Stimulated activated naive CD8-positive, alpha-beta T cell treated with anti-CD3 and anti-CD28 coated beads, Interleukin-15, Interleukin-2, amounts not matched to agents 100 ng/mL and 50 ng/mL, for 24 hours (primary cell): ENCODE measurements at regions not wholly inside any gene's neighbourhood (a gene's known extent, or its start where the extent isn't known, plus 50 kb on each side); places are given as distances from the start of the nearest gene placed in this dataset.
"Not testable (repeated sequence)": the region's sequence is repeated elsewhere in the genome, so short reads cannot be mapped to it uniquely, and the experiment has no call there.

Source experiments
- H3K27ac Mint-ChIP-seq: one replicate; pipeline ENCODE4 v1.8.0; 2021; ENCODE audit warnings: mild to moderate bottlenecking, mixed read lengths
- H3K27me3 Mint-ChIP-seq: one replicate; pipeline ENCODE4 v1.8.0; 2021; ENCODE audit warnings: mixed read lengths
- H3K36me3 Mint-ChIP-seq: one replicate; pipeline ENCODE4 v1.8.0; 2021; ENCODE audit warnings: low read depth, mixed read lengths
- H3K4me1 Mint-ChIP-seq: one replicate; pipeline ENCODE4 v1.8.0; 2021; ENCODE audit warnings: low read depth, mixed read lengths
- H3K4me3 Mint-ChIP-seq: one replicate; pipeline ENCODE4 v1.8.0; 2021; ENCODE audit warnings: mild to moderate bottlenecking, mixed read lengths
- H3K9me3 Mint-ChIP-seq: one replicate; pipeline ENCODE4 v1.8.0; 2021; ENCODE audit warnings: mixed read lengths

GRCh38 chr10:93221521-93221920 is 147.8 kb downstream of the CYP26A1 start:
- Mint-ChIP-seq H3K4me1 (no peaks in the 10 kb centered on the region), H3K36me3 (no peaks in the 10 kb centered on the region), H3K27ac (no peak overlapping the region), H3K4me3 (no peak overlapping the region), H3K27me3 (no peaks in the 10 kb centered on the region), H3K9me3 (no peaks in the 10 kb centered on the region)

GRCh38 chr10:93222211-93222754 is 148.6 kb downstream of the CYP26A1 start:
- Mint-ChIP-seq H3K4me3 (no peak overlapping the region), H3K36me3 (no peaks in the 10 kb centered on the region), H3K27ac (no peak overlapping the region), H3K9me3 (no peaks in the 10 kb centered on the region), H3K4me1 (no peaks in the 10 kb centered on the region), H3K27me3 (no peaks in the 10 kb centered on the region)

GRCh38 chr10:93222876-93223275 is 149.2 kb downstream of the CYP26A1 start:
- Mint-ChIP-seq H3K27ac (no peak overlapping the region), H3K9me3 (no peaks in the 10 kb centered on the region), H3K4me3 (no peak overlapping the region), H3K36me3 (no peaks in the 10 kb centered on the region), H3K4me1 (no peaks in the 10 kb centered on the region), H3K27me3 (no peaks in the 10 kb centered on the region)

GRCh38 chr10:93223336-93223735 is 149.6 kb downstream of the CYP26A1 start:
- H3K9me3 Mint-ChIP-seq: no peaks in the 10 kb centered on the region
- no peaks in the 10 kb centered on the region for H3K27me3 Mint-ChIP-seq
- H3K27ac Mint-ChIP-seq: no peak overlapping the region
- H3K4me3 Mint-ChIP-seq: no peak overlapping the region
- H3K4me1 Mint-ChIP-seq: no peaks in the 10 kb centered on the region
- no peaks in the 10 kb centered on the region for H3K36me3 Mint-ChIP-seq

DNA sequence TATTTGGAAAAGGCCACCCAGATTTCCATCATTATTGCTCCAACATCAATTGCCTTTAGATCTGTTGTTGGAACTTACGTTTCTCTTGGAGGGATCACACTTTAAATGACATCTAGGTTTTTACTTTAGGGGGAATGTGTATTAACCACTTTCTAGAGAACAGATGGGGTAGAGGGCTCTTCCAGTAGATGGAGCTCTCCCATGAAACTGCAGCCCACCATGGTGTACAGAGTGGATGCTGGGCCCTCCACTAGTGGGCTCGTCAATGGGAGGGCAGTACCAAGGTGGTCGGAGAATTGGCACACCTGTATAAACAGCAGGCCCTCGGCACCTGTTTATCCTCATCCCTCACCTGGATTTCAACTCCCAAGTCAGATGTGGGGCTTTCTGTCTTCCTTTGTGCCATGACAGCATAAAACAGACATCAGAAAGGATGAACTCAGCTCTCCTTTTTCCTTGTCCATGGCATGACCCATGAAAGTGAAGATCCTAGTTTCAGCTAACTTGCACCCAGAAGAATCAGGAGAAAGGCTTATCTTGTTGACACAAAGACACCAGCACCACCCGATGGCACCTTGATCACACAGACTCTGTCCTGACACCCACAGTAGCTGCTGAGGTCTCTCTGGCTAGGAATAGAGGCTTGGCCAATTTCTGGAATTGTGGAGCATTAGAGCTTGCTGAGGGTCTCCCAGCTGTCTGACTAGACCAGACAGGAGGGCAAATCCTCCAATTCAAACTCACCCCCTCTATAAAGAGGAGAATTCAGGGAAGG is 150.5 kb downstream of the CYP26A1 start:
- Mint-ChIP-seq H3K36me3 (no peaks in the 10 kb centered on the region), H3K27ac (no peak overlapping the region), H3K4me3 (no peak overlapping the region), H3K4me1 (no peaks in the 10 kb centered on the region), H3K27me3 (peaks cover 3% of the 10 kb centered on the region), H3K9me3 (no peaks in the 10 kb centered on the region)

DNA sequence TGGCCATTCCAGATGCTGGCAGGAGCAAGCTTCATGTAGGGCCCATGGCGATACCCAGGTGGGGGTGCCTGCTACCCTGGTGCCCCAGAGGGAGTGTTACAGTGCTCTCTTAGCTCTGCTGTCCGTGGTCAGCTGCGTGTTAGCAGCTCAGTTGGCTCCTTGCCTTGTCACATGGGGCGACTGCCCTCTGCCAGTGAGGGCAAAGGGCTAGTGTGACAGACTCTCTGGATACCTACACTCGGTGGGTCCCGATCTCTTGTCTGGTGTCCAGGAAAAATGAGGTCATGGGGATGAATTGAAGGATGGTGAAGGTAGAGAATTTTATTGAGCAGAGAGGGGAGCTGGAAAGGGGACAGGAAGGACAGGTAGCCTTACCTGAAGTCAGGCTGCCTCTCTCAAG is 152.2 kb downstream of the CYP26A1 start:
- Mint-ChIP-seq H3K9me3 (no peaks in the 10 kb centered on the region), H3K27me3 (peaks cover 4% of the 10 kb centered on the region), H3K4me3 (no peak overlapping the region), H3K27ac (no peak overlapping the region), H3K4me1 (no peaks in the 10 kb centered on the region), H3K36me3 (no peaks in the 10 kb centered on the region)

GRCh38 chr10:93226619-93227018 is 152.9 kb downstream of the CYP26A1 start:
- Mint-ChIP-seq H3K4me3 (no peak overlapping the region), H3K27me3 (peaks cover 4% of the 10 kb centered on the region), H3K27ac (no peak overlapping the region), H3K9me3 (no peaks in the 10 kb centered on the region), H3K36me3 (no peaks in the 10 kb centered on the region), H3K4me1 (no peaks in the 10 kb centered on the region)

DNA sequence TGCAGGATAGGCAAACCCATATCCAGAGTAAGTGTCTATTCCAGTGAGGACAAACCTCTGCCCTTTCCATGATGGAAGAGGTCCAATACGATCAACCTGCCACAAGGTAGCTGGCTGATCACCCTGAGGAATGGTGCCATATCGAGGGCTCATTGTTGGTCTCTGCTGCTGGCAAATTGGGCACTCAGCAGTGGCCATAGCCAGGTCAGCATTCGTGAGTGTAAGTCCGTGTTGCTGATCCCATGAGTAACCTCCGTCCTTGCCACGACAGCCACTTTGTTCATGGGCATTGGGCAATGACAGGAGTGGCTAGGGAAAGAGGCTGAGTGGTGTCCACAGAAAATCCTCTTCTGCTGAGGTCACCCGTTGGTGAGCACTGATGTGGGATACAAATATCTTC is 156.9 kb downstream of the CYP26A1 start:
- H3K9me3 Mint-ChIP-seq, H3K27ac Mint-ChIP-seq, H3K36me3 Mint-ChIP-seq, H3K4me1 Mint-ChIP-seq, H3K4me3 Mint-ChIP-seq: not testable (repeated sequence)
- peaks cover 10% of the 10 kb centered on the region for H3K27me3 Mint-ChIP-seq

- H3K27me3 Mint-ChIP-seq: peaks cover 10% of the 10 kb centered on the region
- not testable (repeated sequence) for H3K9me3 Mint-ChIP-seq, H3K4me1 Mint-ChIP-seq, H3K27ac Mint-ChIP-seq, H3K4me3 Mint-ChIP-seq, H3K36me3 Mint-ChIP-seq
Observed at GRCh38 chr10:93232159-93232558, 158.5 kb downstream of the CYP26A1 start.

GRCh38 chr10:93234940-93235339 is 161.2 kb downstream of the CYP26A1 start:
- H3K9me3 Mint-ChIP-seq, H3K4me3 Mint-ChIP-seq, H3K36me3 Mint-ChIP-seq, H3K4me1 Mint-ChIP-seq, H3K27ac Mint-ChIP-seq: not testable (repeated sequence)
- peaks cover 12% of the 10 kb centered on the region for H3K27me3 Mint-ChIP-seq

DNA sequence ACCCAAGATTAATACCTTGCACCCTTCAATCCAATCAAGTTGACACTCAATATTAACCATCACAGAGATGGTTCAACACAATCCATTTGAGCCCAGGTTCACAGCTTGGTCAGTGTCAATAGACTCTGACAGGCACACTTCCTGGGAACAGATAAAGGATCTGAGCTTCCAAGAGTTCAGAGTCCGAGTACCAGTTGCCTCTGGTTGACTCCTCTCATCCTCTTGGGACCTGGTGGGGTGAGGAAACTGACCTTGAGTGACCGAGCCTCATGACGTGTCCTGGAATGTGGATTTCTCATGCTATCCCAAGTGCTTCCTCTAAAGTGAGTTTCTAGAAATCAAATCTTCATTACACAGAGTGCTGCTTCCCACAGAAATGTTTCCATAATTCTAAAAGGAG is 162.0 kb downstream of the CYP26A1 start:
- Mint-ChIP-seq H3K9me3 (no peaks in the 10 kb centered on the region), H3K4me3 (no peak overlapping the region), H3K27ac (no peak overlapping the region), H3K27me3 (peaks cover 12% of the 10 kb centered on the region), H3K36me3 (no peaks in the 10 kb centered on the region), H3K4me1 (no peaks in the 10 kb centered on the region)

DNA sequence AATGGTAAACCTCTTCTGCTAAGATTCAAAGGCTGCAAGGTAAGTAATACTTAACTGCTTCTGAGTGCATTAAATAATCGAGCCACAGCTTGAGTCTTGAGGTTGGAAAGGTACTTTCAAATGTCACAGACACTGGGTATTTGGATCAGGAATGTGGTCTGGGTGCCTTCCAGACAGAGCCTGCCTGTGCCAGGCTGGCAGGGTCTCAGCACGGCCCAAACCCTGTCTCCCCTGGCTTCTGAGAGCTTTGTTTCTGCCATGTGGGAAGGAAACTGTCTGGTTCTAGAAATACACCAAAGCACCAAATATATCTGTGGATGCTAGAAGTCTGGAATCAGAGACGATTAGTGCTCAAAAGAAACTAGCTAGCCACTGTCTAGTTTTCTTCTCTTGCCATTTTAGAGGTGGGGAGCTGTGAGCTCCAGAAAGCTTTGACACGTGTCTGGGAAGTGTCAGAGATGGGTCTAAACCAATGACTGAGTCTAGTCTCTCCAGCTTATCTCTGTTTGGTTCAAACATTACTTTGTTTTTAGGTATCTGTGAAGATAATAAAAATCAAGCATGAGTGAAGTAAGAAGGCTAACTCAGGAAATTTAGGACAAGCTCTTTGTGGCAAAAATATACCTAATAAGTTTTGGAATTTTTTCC is 162.8 kb downstream of the CYP26A1 start:
- no peaks in the 10 kb centered on the region for H3K9me3 Mint-ChIP-seq
- H3K27ac Mint-ChIP-seq: no peak overlapping the region
- no peak overlapping the region for H3K4me3 Mint-ChIP-seq
- H3K27me3 Mint-ChIP-seq: peaks cover 12% of the 10 kb centered on the region
- H3K4me1 Mint-ChIP-seq: no peaks in the 10 kb centered on the region
- H3K36me3 Mint-ChIP-seq: no peaks in the 10 kb centered on the region

- no peaks in the 10 kb centered on the region for H3K36me3 Mint-ChIP-seq
- no peak overlapping the region for H3K4me3 Mint-ChIP-seq
- H3K9me3 Mint-ChIP-seq: no peaks in the 10 kb centered on the region
- no peak overlapping the region for H3K27ac Mint-ChIP-seq
- no peaks in the 10 kb centered on the region for H3K4me1 Mint-ChIP-seq
- peaks cover 19% of the 10 kb centered on the region for H3K27me3 Mint-ChIP-seq
Observed at GRCh38 chr10:93245147-93245546, 171.5 kb downstream of the CYP26A1 start.

- no peaks in the 10 kb centered on the region for H3K4me1 Mint-ChIP-seq
- H3K4me3 Mint-ChIP-seq: no peak overlapping the region
- peaks cover 19% of the 10 kb centered on the region for H3K27me3 Mint-ChIP-seq
- H3K36me3 Mint-ChIP-seq: no peaks in the 10 kb centered on the region
- no peak overlapping the region for H3K27ac Mint-ChIP-seq
- H3K9me3 Mint-ChIP-seq: no peaks in the 10 kb centered on the region
Observed at GRCh38 chr10:93245779-93246178, 172.1 kb downstream of the CYP26A1 start.

- H3K4me3 Mint-ChIP-seq: no peak overlapping the region
- peaks cover 19% of the 10 kb centered on the region for H3K27me3 Mint-ChIP-seq
Observed at GRCh38 chr10:93248583-93249227, 175.0 kb downstream of the CYP26A1 start.

More at GRCh38 chr10:93248583-93249227, 175.0 kb downstream of the CYP26A1 start:
- Mint-ChIP-seq H3K27ac (no peak overlapping the region), H3K4me1 (no peaks in the 10 kb centered on the region), H3K9me3 (no peaks in the 10 kb centered on the region), H3K36me3 (no peaks in the 10 kb centered on the region)
